H1 (cell line): ENCODE measurements at regions not wholly inside any gene's neighbourhood (a gene's known extent, or its start where the extent isn't known, plus 50 kb on each side); places are given as distances from the start of the nearest gene placed in this dataset.

Source experiments
- CTCF ChIA-PET: fragments of 300-600 bp; sonication (Branson Sonifier 250); formaldehyde crosslinking; loops from one replicate; lab custom pipeline; 2021; ENCODE audit not compliant: partially characterized antibody; lab: Charles Lee
- POLR2A ChIA-PET: fragments of 300-600 bp; sonication (Branson Sonifier 250); formaldehyde crosslinking; loops from one replicate; lab custom pipeline; 2021; ENCODE audit warnings: inconsistent platforms; ENCODE audit not compliant: partially characterized antibody; lab: Charles Lee
- DNase-seq, 2 experiments: peaks; one replicate each; pipeline versions ENCODE4 v3.0.0 to v3.0.0-alpha.2; 2010 to 2022; ENCODE audit warnings: low spot score in 2 of 2, low read depth in 1 of 2, mixed read lengths in 1 of 2
- FAIRE-seq: peaks from 2 replicates; lab custom pipeline; 2011; peaks lifted over from hg19 to GRCh38; lab: Jason Lieb, UNC
- H2AFZ ChIP-seq: 2 replicates; pipeline ENCODE4 v1.8.1; 2012; ENCODE audit warnings: low read length, inconsistent platforms
- H2AK5ac ChIP-seq: 2 replicates; pipeline ENCODE4 v1.6.1; 2013; ENCODE audit warnings: low read depth, low read length
- H2BK120ac ChIP-seq: replicated peaks from 2 replicates; pipeline ENCODE3; 2013; ENCODE audit warnings: low read depth, low read length, inconsistent platforms
- H2BK12ac ChIP-seq: 2 replicates; pipeline ENCODE4 v1.6.1; 2013; ENCODE audit warnings: low read depth, low read length
- H2BK15ac ChIP-seq: 2 replicates; pipeline ENCODE4 v1.6.1; 2013; ENCODE audit warnings: low read length
- H2BK20ac ChIP-seq: 2 replicates; pipeline ENCODE4 v1.6.1; 2013; ENCODE audit warnings: low read length
- H2BK5ac ChIP-seq: 2 replicates; pipeline ENCODE4 v1.6.1; 2013; ENCODE audit warnings: low read depth, low read length
- H3K14ac ChIP-seq: 2 replicates; pipeline ENCODE4 v1.6.1; 2013; ENCODE audit warnings: inconsistent platforms; ENCODE audit not compliant: insufficient read length
- H3K18ac ChIP-seq: 2 replicates; pipeline ENCODE4 v1.6.1; 2013; ENCODE audit warnings: low read length; ENCODE audit errors: extremely low read depth
- H3K23ac ChIP-seq: 2 replicates; pipeline ENCODE4 v1.6.1; 2013; ENCODE audit warnings: inconsistent platforms; ENCODE audit not compliant: insufficient read length
- H3K23me2 ChIP-seq: 2 replicates; pipeline ENCODE4 v1.6.1; 2013; ENCODE audit warnings: low read depth, low read length
- H3K27ac ChIP-seq: 2 replicates; pipeline ENCODE4 v1.6.1; 2011; ENCODE audit warnings: low read depth, low read length, inconsistent platforms
- H3K27me3 ChIP-seq, 4 experiments: replicated peaks in 1 of 4; 1 replicate in 1 of 4; 2 replicates in 3 of 4; pipeline versions ENCODE4 v1.6.1 to v1.8.1; 2011 to 2013; ENCODE audit warnings: low read length in 3 of 4, mild to moderate bottlenecking in 3 of 4, inconsistent platforms in 2 of 4, mixed read lengths in 2 of 4, moderate library complexity in 1 of 4; ENCODE audit not compliant: control insufficient read depth in 3 of 4, insufficient read depth in 3 of 4; ENCODE audit errors: extremely low read depth in 1 of 4
- H3K36me3 ChIP-seq, 4 experiments: 2 replicates each; pipeline versions ENCODE4 v1.6.1 to v1.8.1; 2011 to 2013; ENCODE audit warnings: mild to moderate bottlenecking in 4 of 4, low read length in 3 of 4, moderate library complexity in 2 of 4, control low read depth in 1 of 4, inconsistent platforms in 1 of 4; ENCODE audit not compliant: insufficient read depth in 4 of 4, control insufficient read depth in 2 of 4
- H3K4ac ChIP-seq: replicated peaks from 2 replicates; pipeline ENCODE3; 2013; ENCODE audit warnings: low read length, low read depth, mixed read lengths, inconsistent platforms; ENCODE audit not compliant: insufficient read length
- H3K4me1 ChIP-seq, 4 experiments: replicated peaks in 1 of 4; 1 replicate in 1 of 4; 2 replicates in 3 of 4; pipeline versions ENCODE4 v1.6.1 to v1.8.1; 2011 to 2013; ENCODE audit warnings: low read length in 3 of 4, inconsistent platforms in 2 of 4, mixed read lengths in 1 of 4; ENCODE audit not compliant: insufficient read depth in 4 of 4, control insufficient read depth in 3 of 4
- H3K4me2 ChIP-seq, 2 experiments: 2 replicates each; pipeline versions ENCODE4 v1.6.1 to v1.8.1; 2011 to 2013; ENCODE audit warnings: low read depth in 2 of 2, low read length in 2 of 2, control low read depth in 1 of 2, inconsistent platforms in 1 of 2, mild to moderate bottlenecking in 1 of 2; ENCODE audit not compliant: insufficient read depth in 1 of 2
- H3K4me3 ChIP-seq, 4 experiments: fragments of 200-600, 300-600 bp in 1 of 4; sonication (generic), shearing (Covaris generic), sonication (Bioruptor Twin) in 1 of 4; 2 replicates each; pipeline versions ENCODE4 v1.5.1 to v1.8.1; 2011 to 2016; ENCODE audit warnings: low read length in 4 of 4, low read depth in 3 of 4, control low read depth in 2 of 4, inconsistent platforms in 2 of 4, mild to moderate bottlenecking in 2 of 4, mixed read lengths in 1 of 4, moderate library complexity in 1 of 4; ENCODE audit not compliant: insufficient read depth in 2 of 4; ENCODE audit errors: extremely low read depth in 1 of 4
- H3K56ac ChIP-seq: replicated peaks from 2 replicates; pipeline ENCODE3; 2013; ENCODE audit warnings: low read depth, mild to moderate bottlenecking, mixed read lengths, low read length, inconsistent platforms; ENCODE audit not compliant: insufficient read length
- H3K79me1 ChIP-seq: 2 replicates; pipeline ENCODE4 v1.6.1; 2013; ENCODE audit warnings: low read depth, low read length, control low read depth
- H3K79me2 ChIP-seq, 2 experiments: 2 replicates each; pipeline versions ENCODE4 v1.6.1 to v1.8.1; 2012 to 2013; ENCODE audit warnings: low read length in 2 of 2, mild to moderate bottlenecking in 2 of 2, inconsistent platforms in 1 of 2; ENCODE audit not compliant: insufficient read depth in 2 of 2, control insufficient read depth in 1 of 2
- H3K9ac ChIP-seq, 4 experiments: replicated peaks in 1 of 4; 1 replicate in 1 of 4; 2 replicates in 3 of 4; pipeline versions ENCODE4 v1.6.1 to v1.8.1; 2011 to 2013; ENCODE audit warnings: low read depth in 3 of 4, low read length in 3 of 4, control low read depth in 2 of 4, mild to moderate bottlenecking in 2 of 4, moderate library complexity in 2 of 4, inconsistent platforms in 1 of 4; ENCODE audit errors: extremely low read depth in 1 of 4
- H3K9me3 ChIP-seq, 2 experiments: 2 replicates each; pipeline versions ENCODE4 v1.6.1 to v1.8.1; 2012 to 2013; ENCODE audit warnings: mild to moderate bottlenecking in 2 of 2, moderate library complexity in 2 of 2, control low read depth in 1 of 2, inconsistent platforms in 1 of 2, low read depth in 1 of 2, low read length in 1 of 2, mixed read lengths in 1 of 2; ENCODE audit not compliant: insufficient read depth in 2 of 2
- H4K20me1 ChIP-seq, 2 experiments: replicated peaks in 1 of 2; 2 replicates each; pipeline versions ENCODE3 to v1.8.1; 2011 to 2013; ENCODE audit warnings: inconsistent platforms in 2 of 2, low read length in 2 of 2, mild to moderate bottlenecking in 1 of 2; ENCODE audit not compliant: insufficient read depth in 2 of 2, control insufficient read depth in 1 of 2
- H4K5ac ChIP-seq: 2 replicates; pipeline ENCODE4 v1.6.1; 2013; ENCODE audit warnings: low read length, low read depth, mixed read lengths, inconsistent platforms; ENCODE audit not compliant: insufficient read length
- H4K8ac ChIP-seq: 2 replicates; pipeline ENCODE4 v1.8.0; 2013; ENCODE audit warnings: mild to moderate bottlenecking, moderate library complexity, low read length, inconsistent platforms; ENCODE audit not compliant: insufficient read depth; ENCODE audit errors: extremely low read depth
- H4K91ac ChIP-seq: replicated peaks from 2 replicates; pipeline ENCODE3; 2013; ENCODE audit warnings: low read length, mixed read lengths, inconsistent platforms; ENCODE audit not compliant: insufficient read length
- RAD21 ChIP-seq, 2 experiments: IDR thresholded peaks in 1 of 2; conservative IDR thresholded peaks in 1 of 2; 2 replicates each; pipeline ENCODE4 v1.6.1; 2011; ENCODE audit warnings: low read depth in 2 of 2, low read length in 2 of 2, improper control_type of control experiment in 1 of 2, inconsistent platforms in 1 of 2, mild to moderate bottlenecking in 1 of 2, moderate library complexity in 1 of 2
- SP1 ChIP-seq: IDR thresholded peaks from 2 replicates; pipeline ENCODE4 v1.6.1; 2011; ENCODE audit warnings: low read depth, low read length
- WGBS, 2 experiments: shearing (Covaris generic) in 1 of 2; methylation state at CpG; one replicate each; pipeline versions ENCODE4 v1.1.6 to v1.1.7; 2013 to 2015; ENCODE audit warnings: low lambda C conversion rate in 2 of 2, mixed read lengths in 2 of 2, inconsistent platforms in 1 of 2, low coverage in 1 of 2, missing lambda C conversion rate in 1 of 2; ENCODE audit not compliant: insufficient replicate concordance in 2 of 2, insufficient coverage in 1 of 2, insufficient read length in 1 of 2; ENCODE audit errors: extremely low coverage in 1 of 2, missing lambda C conversion rate in 1 of 2; 5-methylcytosine and 5-hydroxymethylcytosine counted together

DNA sequence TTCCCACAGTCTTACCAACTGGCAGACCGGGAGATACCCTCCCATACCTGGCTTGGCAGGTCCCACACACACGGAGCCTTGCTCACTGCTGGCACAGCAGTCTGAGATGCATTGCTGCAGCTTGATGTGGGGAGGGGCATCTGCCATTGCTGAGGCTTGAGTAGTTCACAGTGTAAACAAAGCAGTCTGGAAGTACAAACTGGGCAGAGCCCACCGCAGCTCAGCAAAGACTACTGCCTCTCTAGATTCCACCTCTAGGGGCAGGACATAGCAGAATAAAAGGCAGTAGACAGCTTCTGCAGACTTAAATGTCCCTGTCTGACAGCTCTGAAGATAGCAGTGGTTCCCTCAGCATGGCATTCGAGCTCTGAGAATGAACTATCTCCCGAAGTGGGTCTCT lies 69.6 kb upstream of the RELN start:
- H4K8ac ChIP-seq, result no peak overlapping the region
- TF ChIP-seq RAD21 (IDR thresholded peaks at IDR 0.05 in 1 of 2, conservative IDR thresholded peaks at IDR 0.05 in 1 of 2; ENCODE audit: low read depth in 2 of 2, low read length in 2 of 2) (0 out of 4 replicates have a peak, but pooled peaks of 1 of the 2 experiments have one; percentile 0), SP1 (no peak)
- DNase-seq, result no peak
- no peak overlapping the region for H2BK120ac ChIP-seq
- H4K91ac ChIP-seq, result no peak overlapping the region
- H4K5ac ChIP-seq, result no peak overlapping the region
- no peak overlapping the region for H2AFZ ChIP-seq
- no peak overlapping the region for H2BK5ac ChIP-seq
- H3K56ac ChIP-seq, result no peak overlapping the region
- no peak for FAIRE-seq
- H3K36me3 ChIP-seq, result no peaks in the 10 kb centered on the region
- POLR2A ChIA-PET, result no interaction called here
- no peak overlapping the region for H2AK5ac ChIP-seq
- no peak overlapping the region for H3K23ac ChIP-seq
- CTCF ChIA-PET, result interaction anchor here (0.5 to 1.6 kb wide), 6 partner anchors 8 to 530 kb away, joined by 3 to 7 read pairs (median 3); no protein-coding TSS in a partner anchor
- H3K27me3 ChIP-seq, result no peaks in the 10 kb centered on the region
- H2BK15ac ChIP-seq, result no peak overlapping the region
- no peak overlapping the region for H3K14ac ChIP-seq
- no peak overlapping the region for H3K9ac ChIP-seq
- no peaks in the 10 kb centered on the region for H3K9me3 ChIP-seq
- H3K4me3 ChIP-seq, result no peak overlapping the region
- no peak overlapping the region for H3K4me2 ChIP-seq
- no peaks in the 10 kb centered on the region for H3K79me1 ChIP-seq
- H3K27ac ChIP-seq, result no peak overlapping the region
- no peak overlapping the region for H3K18ac ChIP-seq
- no peak overlapping the region for H3K4ac ChIP-seq
- no peaks in the 10 kb centered on the region for H3K23me2 ChIP-seq
- WGBS, 2 experiments, result 95% methylated on average over 5 of the region's 5 CpGs; no CpG with 5 or more reads in 1 of the 2 experiments
- no peak overlapping the region for H2BK20ac ChIP-seq
- H3K79me2 ChIP-seq, result no peaks in the 10 kb centered on the region
- no peak overlapping the region for H2BK12ac ChIP-seq
- no peaks in the 10 kb centered on the region for H3K4me1 ChIP-seq
- H4K20me1 ChIP-seq, result no peaks in the 10 kb centered on the region
